ENCODE measurements at regions not wholly inside any gene's neighbourhood (a gene's known extent, or its start where the extent isn't known, plus 50 kb on each side); places are given as distances from the start of the nearest gene placed in this dataset.

GRCh38 chr3:18016366-18016765, 273.9 kb upstream of the TBC1D5 start:
- no peaks in the 10 kb centered on the region for H3K9me3 ChIP-seq
- no peak for DNase-seq
- no peaks in the 10 kb centered on the region for H3K36me3 ChIP-seq
- H3K4me3 ChIP-seq = no peak overlapping the region
- no peaks in the 10 kb centered on the region for H3K4me1 ChIP-seq (ENCODE audit: insufficient read depth)
- 81 to 87% (median 84%) methylated on average over 7 of the region's 7 CpGs for WGBS, 3 donors
- no peak overlapping the region for H3K27ac ChIP-seq
- intact Hi-C loops (cut with DNase I) = no loop called here
- H3K27me3 ChIP-seq = no peaks in the 10 kb centered on the region
- TF ChIP-seq CTCF (IDR thresholded peaks at IDR 0.05) = no peak
- no peak for TF ChIP-seq EP300 (IDR thresholded peaks at IDR 0.05)
- TF ChIP-seq POLR2A (IDR thresholded peaks at IDR 0.05) = no peak

- WGBS, 3 donors = 75 to 83% (median 82%) methylated on average over 4 of the region's 4 CpGs
- TF ChIP-seq EP300 (IDR thresholded peaks at IDR 0.05) (no peak), POLR2A (IDR thresholded peaks at IDR 0.05) (no peak), CTCF (IDR thresholded peaks at IDR 0.05) (no peak)
Observed at GRCh38 chr3:18012933-18013332, 270.5 kb upstream of the TBC1D5 start.

GRCh38 chr3:18012436-18012835, 270.0 kb upstream of the TBC1D5 start:
- DNase-seq = no peak
- intact Hi-C loops (cut with DNase I) = no loop called here
- no peak for TF ChIP-seq CTCF (IDR thresholded peaks at IDR 0.05)
- TF ChIP-seq EP300 (IDR thresholded peaks at IDR 0.05) = no peak
- TF ChIP-seq POLR2A (IDR thresholded peaks at IDR 0.05) = no peak

More at GRCh38 chr3:18012933-18013332, 270.5 kb upstream of the TBC1D5 start:
- Histone ChIP-seq H3K4me1 (ENCODE audit: insufficient read depth) (no peaks in the 10 kb centered on the region), H3K27ac (no peak overlapping the region), H3K4me3 (no peak overlapping the region), H3K27me3 (no peaks in the 10 kb centered on the region), H3K9me3 (no peaks in the 10 kb centered on the region), H3K36me3 (no peaks in the 10 kb centered on the region)
- DNase-seq = no peak
- intact Hi-C loops (cut with DNase I) = no loop called here

GRCh38 chr3:18011387-18011786, 269.0 kb upstream of the TBC1D5 start:
- Histone ChIP-seq H3K27ac (no peak overlapping the region), H3K27me3 (no peaks in the 10 kb centered on the region), H3K9me3 (no peaks in the 10 kb centered on the region), H3K4me3 (no peak overlapping the region), H3K4me1 (ENCODE audit: insufficient read depth) (no peaks in the 10 kb centered on the region), H3K36me3 (no peaks in the 10 kb centered on the region)
- DNase-seq = no peak
- TF ChIP-seq CTCF (IDR thresholded peaks at IDR 0.05) (no peak), EP300 (IDR thresholded peaks at IDR 0.05) (no peak)
- WGBS, 3 donors = 88 to 91% (median 90%) methylated on average over 3 of the region's 3 CpGs
- intact Hi-C loops (cut with DNase I) = no loop called here

More at GRCh38 chr3:18012436-18012835, 270.0 kb upstream of the TBC1D5 start:
- no peaks in the 10 kb centered on the region for H3K4me1 ChIP-seq (ENCODE audit: insufficient read depth)
- H3K36me3 ChIP-seq = no peaks in the 10 kb centered on the region
- no peak overlapping the region for H3K4me3 ChIP-seq
- WGBS, 3 donors = 74 to 85% (median 79%) methylated on average over 2 of the region's 2 CpGs
- no peaks in the 10 kb centered on the region for H3K27me3 ChIP-seq
- H3K27ac ChIP-seq = no peak overlapping the region
- no peaks in the 10 kb centered on the region for H3K9me3 ChIP-seq

GRCh38 chr3:18010001-18010400, 267.6 kb upstream of the TBC1D5 start:
- DNase-seq = no peak
- TF ChIP-seq CTCF (IDR thresholded peaks at IDR 0.05) (no peak), EP300 (IDR thresholded peaks at IDR 0.05) (no peak), POLR2A (IDR thresholded peaks at IDR 0.05) (no peak)
- H3K4me3 ChIP-seq = no peak overlapping the region
- no peaks in the 10 kb centered on the region for H3K9me3 ChIP-seq
- 91 to 96% (median 92%) methylated on average over 4 of the region's 4 CpGs for WGBS, 3 donors
- no peaks in the 10 kb centered on the region for H3K4me1 ChIP-seq (ENCODE audit: insufficient read depth)
- H3K27me3 ChIP-seq = no peaks in the 10 kb centered on the region
- no peaks in the 10 kb centered on the region for H3K36me3 ChIP-seq
- no peak overlapping the region for H3K27ac ChIP-seq
- intact Hi-C loops (cut with DNase I) = no loop called here

Measured in ovary (tissue), 7 donors.